Glutamatergic neuron (in vitro differentiated cells): ENCODE measurements at regions not wholly inside any gene's neighbourhood (a gene's known extent, or its start where the extent isn't known, plus 50 kb on each side); places are given as distances from the start of the nearest gene placed in this dataset.

Experiments
- DNase-seq: peaks from one replicate; pipeline ENCODE4 v3.0.0; 2022
- H3K27ac Mint-ChIP-seq: one replicate; pipeline ENCODE4 v1.8.0; 2020; ENCODE audit warnings: mild to moderate bottlenecking, mixed read lengths, inconsistent platforms; ENCODE audit not compliant: unreplicated experiment
- H3K27me3 Mint-ChIP-seq: one replicate; pipeline ENCODE4 v1.8.0; 2020; ENCODE audit warnings: mild to moderate bottlenecking, moderate library complexity, mixed read lengths, inconsistent platforms; ENCODE audit not compliant: unreplicated experiment
- H3K36me3 Mint-ChIP-seq: one replicate; pipeline ENCODE4 v1.8.0; 2020; ENCODE audit warnings: mild to moderate bottlenecking, mixed read lengths, inconsistent platforms; ENCODE audit not compliant: unreplicated experiment
- H3K4me1 Mint-ChIP-seq: one replicate; pipeline ENCODE4 v1.8.0; 2020; ENCODE audit warnings: mild to moderate bottlenecking, low read depth, mixed read lengths, inconsistent platforms; ENCODE audit not compliant: unreplicated experiment
- H3K4me3 Mint-ChIP-seq: one replicate; pipeline ENCODE4 v1.8.0; 2020; ENCODE audit warnings: mild to moderate bottlenecking, mixed read lengths, inconsistent platforms; ENCODE audit not compliant: unreplicated experiment
- H3K9me3 Mint-ChIP-seq: one replicate; pipeline ENCODE4 v1.8.0; 2020; ENCODE audit warnings: mild to moderate bottlenecking, moderate library complexity, mixed read lengths, inconsistent platforms; ENCODE audit not compliant: unreplicated experiment
- TF ChIP-seq, protein P1 (sequence below): fragments of 200-600 bp; sonication (generic); IDR thresholded peaks from one replicate; pipeline ENCODE4 v1.5.0; 2021; ENCODE audit not compliant: partially characterized antibody, unreplicated experiment

DNA sequence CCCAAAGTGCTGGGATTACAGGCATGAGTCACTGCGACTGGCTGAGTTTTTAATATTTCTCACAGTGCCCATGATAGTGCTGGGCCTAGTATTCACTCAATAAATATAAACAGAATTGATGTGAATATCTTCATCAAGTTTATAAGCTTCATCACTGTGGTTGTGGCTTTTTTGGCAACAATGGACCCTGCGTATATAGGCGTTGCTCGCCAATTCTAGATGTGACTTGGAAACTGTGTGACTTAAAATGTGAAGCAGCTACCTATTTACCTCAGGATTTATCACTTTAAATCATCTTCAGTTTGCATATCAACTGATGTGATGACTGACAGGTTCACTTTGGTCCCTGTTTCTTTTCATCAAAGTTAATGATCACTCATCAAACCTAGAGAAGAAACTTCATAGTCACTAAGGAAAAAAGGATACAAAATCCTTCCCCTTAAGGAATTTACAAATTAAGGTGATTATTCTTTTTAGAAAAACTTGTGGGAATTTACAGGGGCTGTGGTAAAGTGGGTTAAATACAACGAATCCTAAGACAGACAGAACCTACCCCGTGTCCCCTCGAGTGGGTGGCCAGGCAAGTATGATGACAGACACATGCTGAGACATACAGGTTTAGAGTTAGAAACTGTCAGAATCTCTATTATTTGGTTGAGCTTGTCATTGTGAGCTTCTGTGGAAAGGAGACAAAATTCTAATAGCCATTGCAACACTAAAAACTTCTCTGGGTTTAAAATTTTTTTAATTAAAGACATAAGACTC lies 101.3 kb downstream of the AKAP11 start:
- H3K27ac Mint-ChIP-seq: no peak overlapping the region

DNA sequence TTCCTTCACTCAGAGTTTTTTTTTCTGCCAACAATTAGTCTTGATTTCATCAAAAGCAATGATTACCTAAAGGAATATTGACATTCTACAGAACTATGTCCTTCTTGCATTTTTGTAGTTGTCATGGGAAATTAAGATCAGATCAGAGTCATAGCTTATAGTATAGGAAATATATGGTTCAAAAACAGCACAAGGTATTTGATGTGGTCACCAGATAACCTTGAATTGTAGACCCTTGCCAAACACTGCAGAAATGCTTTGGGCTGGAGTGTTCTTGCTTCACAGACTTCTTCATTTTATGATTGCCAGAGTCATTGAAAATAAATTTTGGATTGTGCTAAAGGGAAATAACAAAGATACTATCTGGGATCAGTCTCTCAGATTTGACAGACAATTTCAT lies 103.7 kb downstream of the AKAP11 start:
- Mint-ChIP-seq H3K9me3 (peaks cover 1% of the 10 kb centered on the region), H3K4me3 (no peak overlapping the region), H3K36me3 (no peaks in the 10 kb centered on the region), H3K4me1 (no peaks in the 10 kb centered on the region), H3K27me3 (no peaks in the 10 kb centered on the region), H3K27ac (no peak overlapping the region)
- DNase-seq: no peak
- TF ChIP-seq, protein P1, sequence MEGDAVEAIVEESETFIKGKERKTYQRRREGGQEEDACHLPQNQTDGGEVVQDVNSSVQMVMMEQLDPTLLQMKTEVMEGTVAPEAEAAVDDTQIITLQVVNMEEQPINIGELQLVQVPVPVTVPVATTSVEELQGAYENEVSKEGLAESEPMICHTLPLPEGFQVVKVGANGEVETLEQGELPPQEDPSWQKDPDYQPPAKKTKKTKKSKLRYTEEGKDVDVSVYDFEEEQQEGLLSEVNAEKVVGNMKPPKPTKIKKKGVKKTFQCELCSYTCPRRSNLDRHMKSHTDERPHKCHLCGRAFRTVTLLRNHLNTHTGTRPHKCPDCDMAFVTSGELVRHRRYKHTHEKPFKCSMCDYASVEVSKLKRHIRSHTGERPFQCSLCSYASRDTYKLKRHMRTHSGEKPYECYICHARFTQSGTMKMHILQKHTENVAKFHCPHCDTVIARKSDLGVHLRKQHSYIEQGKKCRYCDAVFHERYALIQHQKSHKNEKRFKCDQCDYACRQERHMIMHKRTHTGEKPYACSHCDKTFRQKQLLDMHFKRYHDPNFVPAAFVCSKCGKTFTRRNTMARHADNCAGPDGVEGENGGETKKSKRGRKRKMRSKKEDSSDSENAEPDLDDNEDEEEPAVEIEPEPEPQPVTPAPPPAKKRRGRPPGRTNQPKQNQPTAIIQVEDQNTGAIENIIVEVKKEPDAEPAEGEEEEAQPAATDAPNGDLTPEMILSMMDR: no peak

More for the DNA sequence above, 101.3 kb downstream of the AKAP11 start:
- no peak for DNase-seq
- peaks cover 1% of the 10 kb centered on the region for H3K9me3 Mint-ChIP-seq
- H3K27me3 Mint-ChIP-seq: no peaks in the 10 kb centered on the region
- H3K36me3 Mint-ChIP-seq: no peaks in the 10 kb centered on the region
- TF ChIP-seq, protein P1: no peak
- no peak overlapping the region for H3K4me3 Mint-ChIP-seq
- H3K4me1 Mint-ChIP-seq: no peaks in the 10 kb centered on the region

DNA sequence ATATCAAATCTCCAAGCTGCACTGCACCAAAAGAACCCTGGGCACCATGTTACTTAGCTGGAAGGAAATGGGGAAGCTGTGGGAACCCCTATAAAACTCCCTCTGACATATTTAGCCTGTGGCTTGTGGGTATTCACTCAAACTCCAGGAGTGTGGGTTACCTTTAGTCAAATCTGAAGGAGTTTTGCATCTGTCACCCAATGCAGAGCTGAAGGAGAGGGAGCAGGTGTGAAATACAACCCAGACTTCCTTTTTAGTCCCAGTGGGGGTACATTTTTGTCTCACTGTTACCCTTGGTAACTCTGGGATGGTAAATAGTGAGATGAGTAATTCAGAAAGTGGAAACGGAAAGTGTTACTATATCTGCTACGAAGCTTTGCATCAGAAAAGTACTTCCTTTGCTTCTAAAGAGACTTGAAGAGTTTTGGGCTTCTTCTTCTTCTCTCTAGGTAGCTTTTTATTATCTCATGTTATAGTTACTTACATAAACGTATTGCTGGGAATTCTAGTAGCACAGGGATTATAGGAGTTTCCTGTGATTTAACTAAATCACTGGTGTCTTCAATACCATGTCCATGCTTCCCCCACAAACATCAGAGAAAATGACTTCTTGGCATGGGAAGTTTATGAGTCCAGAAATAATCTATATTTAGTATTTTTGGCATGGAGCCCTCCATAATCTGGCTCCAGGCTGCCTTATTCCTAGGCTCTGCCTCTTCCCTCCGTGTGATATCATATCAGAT lies 105.9 kb downstream of the AKAP11 start:
- Mint-ChIP-seq H3K27me3 (no peaks in the 10 kb centered on the region), H3K9me3 (peaks cover 1% of the 10 kb centered on the region), H3K4me3 (no peak overlapping the region), H3K4me1 (no peaks in the 10 kb centered on the region), H3K36me3 (no peaks in the 10 kb centered on the region), H3K27ac (no peak overlapping the region)
- TF ChIP-seq, protein P1: no peak
- DNase-seq: no peak

DNA sequence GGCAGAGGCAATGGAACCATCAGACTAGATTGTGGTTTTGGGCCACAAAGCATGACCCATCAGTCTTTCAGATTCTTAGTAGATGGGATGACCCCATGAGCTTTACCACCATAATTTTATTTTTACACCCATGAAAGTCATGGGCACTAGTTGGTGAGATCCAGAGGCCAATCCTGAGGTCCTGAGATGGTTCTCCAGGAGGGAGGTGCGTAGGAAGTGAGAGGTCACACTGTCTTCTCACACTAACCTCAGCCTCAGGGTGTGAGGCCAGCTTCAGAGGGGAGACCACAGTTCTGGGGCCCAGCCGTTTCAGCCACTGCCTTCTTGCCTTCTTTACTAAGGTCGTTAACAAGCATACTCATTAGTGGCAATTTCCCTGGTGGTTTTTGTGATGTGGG lies 106.4 kb downstream of the AKAP11 start:
- no peaks in the 10 kb centered on the region for H3K4me1 Mint-ChIP-seq
- H3K27ac Mint-ChIP-seq: no peak overlapping the region
- H3K9me3 Mint-ChIP-seq: peaks cover 1% of the 10 kb centered on the region
- H3K4me3 Mint-ChIP-seq: no peak overlapping the region
- TF ChIP-seq, protein P1: no peak
- no peaks in the 10 kb centered on the region for H3K36me3 Mint-ChIP-seq
- no peaks in the 10 kb centered on the region for H3K27me3 Mint-ChIP-seq
- DNase-seq: no peak

DNA sequence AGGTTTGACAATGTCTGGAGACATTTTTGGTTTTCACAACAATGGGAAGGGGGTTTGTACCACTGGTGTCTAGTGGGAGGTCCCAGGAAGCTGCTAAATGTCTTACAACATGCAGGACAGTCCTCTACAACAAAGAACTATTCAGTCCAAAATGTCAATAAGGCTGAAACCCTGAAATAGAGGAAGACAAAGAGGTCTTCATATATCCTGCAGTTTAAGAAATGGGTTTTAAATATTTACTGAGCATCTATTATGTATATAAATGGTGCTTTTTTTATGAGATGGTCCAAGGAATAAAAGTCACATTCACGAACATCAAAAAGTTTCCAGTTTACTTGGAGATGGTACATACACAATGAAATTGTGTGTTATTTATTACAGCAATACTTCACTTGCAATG lies 107.3 kb downstream of the AKAP11 start:
- Mint-ChIP-seq H3K9me3 (peaks cover 1% of the 10 kb centered on the region), H3K27me3 (no peaks in the 10 kb centered on the region), H3K27ac (no peak overlapping the region), H3K36me3 (no peaks in the 10 kb centered on the region), H3K4me3 (no peak overlapping the region), H3K4me1 (no peaks in the 10 kb centered on the region)
- TF ChIP-seq, protein P1: no peak
- DNase-seq: no peak
